ENCODE measurements at regions not wholly inside any gene's neighbourhood (a gene's known extent, or its start where the extent isn't known, plus 50 kb on each side); places are given as distances from the start of the nearest gene placed in this dataset.
A peak's percentile ranks its signal among the peaks of the same experiment; 100 is the strongest.

- Histone ChIP-seq H3K9me3 (ENCODE audit: insufficient read depth, low read depth) (no peaks in the 10 kb centered on the region), H3K36me3 (ENCODE audit: low read depth) (no peaks in the 10 kb centered on the region), H4K20me1 (ENCODE audit: insufficient read depth) (no peaks in the 10 kb centered on the region), H3K79me2 (ENCODE audit: low read depth) (no peaks in the 10 kb centered on the region), H3K27me3 (ENCODE audit: insufficient read depth, low read depth) (no peaks in the 10 kb centered on the region), H3K9me2 (ENCODE audit: insufficient read depth) (no peaks in the 10 kb centered on the region), H2AFZ (no peak overlapping the region), H3K4me1 (replicated peaks; ENCODE audit: insufficient read depth) (no peaks in the 10 kb centered on the region), H3K4me2 (no peak overlapping the region), H3K4me3 (no peak overlapping the region), H3K27ac (no peak overlapping the region), H3F3A (ENCODE audit: insufficient read depth, low read depth) (no peaks in the 10 kb centered on the region)
- TF ChIP-seq CTCF (conservative IDR thresholded peaks at IDR 0.05), result no peak
- no peak for TF ChIP-seq EZH2 (IDR thresholded peaks at IDR 0.05; ENCODE audit: low read depth)
- DNase-seq, result no peak
- BruUV-seq (replicated peaks), result no TSS peak
- CTCF ChIA-PET, result no interaction called here
- POLR2A ChIA-PET (ENCODE audit: unreplicated experiment), result no interaction called here
- intact Hi-C loops (cut with micrococcal nuclease; ENCODE audit: unreplicated experiment), result no loop called here
Observed at GRCh38 chr6:18584372-18584771, 197.2 kb downstream of the RNF144B start.

GRCh38 chr6:18585032-18585573 is 198.0 kb downstream of the RNF144B start:
- Histone ChIP-seq H3K4me3 (no peak overlapping the region), H3K79me2 (ENCODE audit: low read depth) (no peaks in the 10 kb centered on the region), H3K27ac (no peak overlapping the region), H3F3A (ENCODE audit: insufficient read depth, low read depth) (no peaks in the 10 kb centered on the region), H2AFZ (no peak overlapping the region), H3K27me3 (ENCODE audit: insufficient read depth, low read depth) (no peaks in the 10 kb centered on the region), H4K20me1 (ENCODE audit: insufficient read depth) (no peaks in the 10 kb centered on the region), H3K9me3 (ENCODE audit: insufficient read depth, low read depth) (no peaks in the 10 kb centered on the region), H3K4me2 (no peak overlapping the region), H3K4me1 (replicated peaks; ENCODE audit: insufficient read depth) (no peaks in the 10 kb centered on the region), H3K9me2 (ENCODE audit: insufficient read depth) (no peaks in the 10 kb centered on the region), H3K36me3 (ENCODE audit: low read depth) (no peaks in the 10 kb centered on the region)
- POLR2A ChIA-PET (ENCODE audit: unreplicated experiment), result no interaction called here
- TF ChIP-seq EZH2 (IDR thresholded peaks at IDR 0.05; ENCODE audit: low read depth) (no peak), CTCF (conservative IDR thresholded peaks at IDR 0.05) (no peak)
- intact Hi-C loops (cut with micrococcal nuclease; ENCODE audit: unreplicated experiment), result no loop called here
- peak in 1 of 2 experiments; percentile 19 for DNase-seq
- BruUV-seq (replicated peaks), result no TSS peak
- CTCF ChIA-PET, result no interaction called here

GRCh38 chr6:18586133-18586532 is 199.0 kb downstream of the RNF144B start:
- no peak for DNase-seq
- Histone ChIP-seq H3K79me2 (ENCODE audit: low read depth) (no peaks in the 10 kb centered on the region), H3K4me3 (no peak overlapping the region), H3K9me3 (ENCODE audit: insufficient read depth, low read depth) (no peaks in the 10 kb centered on the region), H3K36me3 (ENCODE audit: low read depth) (no peaks in the 10 kb centered on the region), H3K4me2 (no peak overlapping the region), H3K4me1 (replicated peaks; ENCODE audit: insufficient read depth) (no peaks in the 10 kb centered on the region), H3K9me2 (ENCODE audit: insufficient read depth) (no peaks in the 10 kb centered on the region), H3F3A (ENCODE audit: insufficient read depth, low read depth) (no peaks in the 10 kb centered on the region), H2AFZ (no peak overlapping the region), H4K20me1 (ENCODE audit: insufficient read depth) (no peaks in the 10 kb centered on the region), H3K27me3 (ENCODE audit: insufficient read depth, low read depth) (no peaks in the 10 kb centered on the region), H3K27ac (no peak overlapping the region)
- BruUV-seq (replicated peaks), result no TSS peak
- intact Hi-C loops (cut with micrococcal nuclease; ENCODE audit: unreplicated experiment), result no loop called here
- CTCF ChIA-PET, result no interaction called here
- POLR2A ChIA-PET (ENCODE audit: unreplicated experiment), result no interaction called here
- TF ChIP-seq EZH2 (IDR thresholded peaks at IDR 0.05; ENCODE audit: low read depth) (no peak), CTCF (conservative IDR thresholded peaks at IDR 0.05) (no peak)

Data from PC-9 (cell line).